ENCODE measurements at regions not wholly inside any gene's neighbourhood (a gene's known extent, or its start where the extent isn't known, plus 50 kb on each side); places are given as distances from the start of the nearest gene placed in this dataset.

- Histone ChIP-seq H3K4me1 (ENCODE audit: control insufficient read depth in 3 of 3, insufficient read depth in 2 of 3, low read depth in 1 of 3, low read length in 2 of 3) (no peaks in the 10 kb centered on the region), H3K9me3 (ENCODE audit: control insufficient read depth in 2 of 2, insufficient read depth in 1 of 2, low read depth in 1 of 2, low read length in 1 of 2) (no peaks in the 10 kb centered on the region), H3K36me3 (ENCODE audit: control insufficient read depth in 3 of 3, insufficient read depth in 2 of 3, low read depth in 1 of 3, low read length in 3 of 3) (no peaks in the 10 kb centered on the region), H3K27ac (ENCODE audit: low read depth in 1 of 3, low read length in 2 of 3) (no peak overlapping the region), H3K4me3 (ENCODE audit: low read depth in 1 of 3, low read length in 3 of 3) (no peak overlapping the region), H3K27me3 (ENCODE audit: control insufficient read depth in 3 of 3, insufficient read depth in 3 of 3, low read length in 3 of 3) (no peaks in the 10 kb centered on the region)
- FAIRE-seq (no peak), DNase-seq (no peak)
- 77 to 88% (median 88%) methylated on average over 4 of the region's 4 CpGs for WGBS, 3 donors
Measured at GRCh38 chr3:178300441-178300959, 235.7 kb upstream of the KCNMB2 start.

GRCh38 chr3:178302966-178303930 lies 233.0 kb upstream of the KCNMB2 start:
- FAIRE-seq (no peak), DNase-seq (peak in 1 of 2 donors; percentile 59)
- no peaks in the 10 kb centered on the region for H3K27me3 ChIP-seq (ENCODE audit: control insufficient read depth in 3 of 3, insufficient read depth in 3 of 3, low read length in 3 of 3)
- H3K27ac ChIP-seq (ENCODE audit: low read depth in 1 of 3, low read length in 2 of 3) = no peak overlapping the region
- 39 to 67% (median 48%) methylated on average over 6 of the region's 6 CpGs for WGBS, 3 donors
- no peak overlapping the region for H3K4me3 ChIP-seq (ENCODE audit: low read depth in 1 of 3, low read length in 3 of 3)
- no peaks in the 10 kb centered on the region for H3K9me3 ChIP-seq (ENCODE audit: control insufficient read depth in 2 of 2, insufficient read depth in 1 of 2, low read depth in 1 of 2, low read length in 1 of 2)
- no peaks in the 10 kb centered on the region for H3K4me1 ChIP-seq (ENCODE audit: control insufficient read depth in 3 of 3, insufficient read depth in 2 of 3, low read depth in 1 of 3, low read length in 2 of 3)
- no peaks in the 10 kb centered on the region for H3K36me3 ChIP-seq (ENCODE audit: control insufficient read depth in 3 of 3, insufficient read depth in 2 of 3, low read depth in 1 of 3, low read length in 3 of 3)

- DNase-seq (no peak), FAIRE-seq (peak; percentile 74)
- Histone ChIP-seq H3K4me3 (ENCODE audit: low read depth in 1 of 3, low read length in 3 of 3) (no peak overlapping the region), H3K27me3 (ENCODE audit: control insufficient read depth in 3 of 3, insufficient read depth in 3 of 3, low read length in 3 of 3) (no peaks in the 10 kb centered on the region), H3K36me3 (ENCODE audit: control insufficient read depth in 3 of 3, insufficient read depth in 2 of 3, low read depth in 1 of 3, low read length in 3 of 3) (no peaks in the 10 kb centered on the region), H3K4me1 (ENCODE audit: control insufficient read depth in 3 of 3, insufficient read depth in 2 of 3, low read depth in 1 of 3, low read length in 2 of 3) (no peaks in the 10 kb centered on the region), H3K9me3 (ENCODE audit: control insufficient read depth in 2 of 2, insufficient read depth in 1 of 2, low read depth in 1 of 2, low read length in 1 of 2) (no peaks in the 10 kb centered on the region), H3K27ac (ENCODE audit: low read depth in 1 of 3, low read length in 2 of 3) (no peak overlapping the region)
- WGBS, 3 donors = 75 to 85% (median 84%) methylated on average over 1 of the region's 1 CpG
Measured at GRCh38 chr3:178304758-178305467, 231.3 kb upstream of the KCNMB2 start.

GRCh38 chr3:178306432-178307115 lies 229.7 kb upstream of the KCNMB2 start:
- Histone ChIP-seq H3K36me3 (ENCODE audit: control insufficient read depth in 3 of 3, insufficient read depth in 2 of 3, low read depth in 1 of 3, low read length in 3 of 3) (no peaks in the 10 kb centered on the region), H3K4me1 (ENCODE audit: control insufficient read depth in 3 of 3, insufficient read depth in 2 of 3, low read depth in 1 of 3, low read length in 2 of 3) (no peaks in the 10 kb centered on the region), H3K27ac (ENCODE audit: low read depth in 1 of 3, low read length in 2 of 3) (no peak overlapping the region), H3K27me3 (ENCODE audit: control insufficient read depth in 3 of 3, insufficient read depth in 3 of 3, low read length in 3 of 3) (no peaks in the 10 kb centered on the region), H3K4me3 (ENCODE audit: low read depth in 1 of 3, low read length in 3 of 3) (no peak overlapping the region), H3K9me3 (ENCODE audit: control insufficient read depth in 2 of 2, insufficient read depth in 1 of 2, low read depth in 1 of 2, low read length in 1 of 2) (no peaks in the 10 kb centered on the region)
- WGBS, 3 donors = 69 to 79% (median 77%) methylated on average over 3 of the region's 3 CpGs
- DNase-seq (no peak), FAIRE-seq (no peak)

GRCh38 chr3:178308771-178309170 lies 227.5 kb upstream of the KCNMB2 start:
- Histone ChIP-seq H3K4me1 (ENCODE audit: control insufficient read depth in 3 of 3, insufficient read depth in 2 of 3, low read depth in 1 of 3, low read length in 2 of 3) (no peaks in the 10 kb centered on the region), H3K4me3 (ENCODE audit: low read depth in 1 of 3, low read length in 3 of 3) (no peak overlapping the region), H3K36me3 (ENCODE audit: control insufficient read depth in 3 of 3, insufficient read depth in 2 of 3, low read depth in 1 of 3, low read length in 3 of 3) (no peaks in the 10 kb centered on the region), H3K27me3 (ENCODE audit: control insufficient read depth in 3 of 3, insufficient read depth in 3 of 3, low read length in 3 of 3) (no peaks in the 10 kb centered on the region), H3K9me3 (ENCODE audit: control insufficient read depth in 2 of 2, insufficient read depth in 1 of 2, low read depth in 1 of 2, low read length in 1 of 2) (no peaks in the 10 kb centered on the region), H3K27ac (ENCODE audit: low read depth in 1 of 3, low read length in 2 of 3) (no peak overlapping the region)
- DNase-seq (no peak), FAIRE-seq (no peak)
- 80 to 91% (median 89%) methylated on average over 2 of the region's 2 CpGs for WGBS, 3 donors

- Histone ChIP-seq H3K9me3 (ENCODE audit: control insufficient read depth in 2 of 2, insufficient read depth in 1 of 2, low read depth in 1 of 2, low read length in 1 of 2) (peaks cover 0 to 2% of the 10 kb centered on the region in 2 donors), H3K4me1 (ENCODE audit: control insufficient read depth in 3 of 3, insufficient read depth in 2 of 3, low read depth in 1 of 3, low read length in 2 of 3) (no peaks in the 10 kb centered on the region), H3K4me3 (ENCODE audit: low read depth in 1 of 3, low read length in 3 of 3) (no peak overlapping the region), H3K36me3 (ENCODE audit: control insufficient read depth in 3 of 3, insufficient read depth in 2 of 3, low read depth in 1 of 3, low read length in 3 of 3) (no peaks in the 10 kb centered on the region), H3K27ac (ENCODE audit: low read depth in 1 of 3, low read length in 2 of 3) (no peak overlapping the region), H3K27me3 (ENCODE audit: control insufficient read depth in 3 of 3, insufficient read depth in 3 of 3, low read length in 3 of 3) (no peaks in the 10 kb centered on the region)
- FAIRE-seq (no peak), DNase-seq (no peak)
Measured at GRCh38 chr3:178310949-178311348, 225.3 kb upstream of the KCNMB2 start.

GRCh38 chr3:178313716-178314115 lies 222.5 kb upstream of the KCNMB2 start:
- Histone ChIP-seq H3K9me3 (ENCODE audit: control insufficient read depth in 2 of 2, insufficient read depth in 1 of 2, low read depth in 1 of 2, low read length in 1 of 2) (peaks cover 0 to 2% of the 10 kb centered on the region in 2 donors), H3K4me3 (ENCODE audit: low read depth in 1 of 3, low read length in 3 of 3) (no peak overlapping the region), H3K27ac (ENCODE audit: low read depth in 1 of 3, low read length in 2 of 3) (no peak overlapping the region), H3K4me1 (ENCODE audit: control insufficient read depth in 3 of 3, insufficient read depth in 2 of 3, low read depth in 1 of 3, low read length in 2 of 3) (peaks cover 0 to 7% (median 0%) of the 10 kb centered on the region in 3 donors), H3K36me3 (ENCODE audit: control insufficient read depth in 3 of 3, insufficient read depth in 2 of 3, low read depth in 1 of 3, low read length in 3 of 3) (no peaks in the 10 kb centered on the region), H3K27me3 (ENCODE audit: control insufficient read depth in 3 of 3, insufficient read depth in 3 of 3, low read length in 3 of 3) (no peaks in the 10 kb centered on the region)
- DNase-seq (no peak), FAIRE-seq (no peak)
- 94 to 98% (median 97%) methylated on average over 1 of the region's 1 CpG for WGBS, 3 donors

GRCh38 chr3:178318340-178318739 lies 217.9 kb upstream of the KCNMB2 start:
- Histone ChIP-seq H3K9me3 (ENCODE audit: control insufficient read depth in 2 of 2, insufficient read depth in 1 of 2, low read depth in 1 of 2, low read length in 1 of 2) (peaks cover 0 to 2% of the 10 kb centered on the region in 2 donors), H3K27ac (ENCODE audit: low read depth in 1 of 3, low read length in 2 of 3) (peak overlapping the region in 1 of 3 donors; percentile 76), H3K4me3 (ENCODE audit: low read depth in 1 of 3, low read length in 3 of 3) (no peak overlapping the region), H3K27me3 (ENCODE audit: control insufficient read depth in 3 of 3, insufficient read depth in 3 of 3, low read length in 3 of 3) (no peaks in the 10 kb centered on the region), H3K36me3 (ENCODE audit: control insufficient read depth in 3 of 3, insufficient read depth in 2 of 3, low read depth in 1 of 3, low read length in 3 of 3) (no peaks in the 10 kb centered on the region), H3K4me1 (ENCODE audit: control insufficient read depth in 3 of 3, insufficient read depth in 2 of 3, low read depth in 1 of 3, low read length in 2 of 3) (peaks cover 4 to 38% (median 7%) of the 10 kb centered on the region in 3 donors)
- DNase-seq (no peak), FAIRE-seq (no peak)
- 85 to 96% (median 88%) methylated on average over 4 of the region's 4 CpGs for WGBS, 3 donors

Measured in small intestine (tissue), 7 donors.